GM12801 (cell line): ENCODE measurements at regions not wholly inside any gene's neighbourhood (a gene's known extent, or its start where the extent isn't known, plus 50 kb on each side); places are given as distances from the start of the nearest gene placed in this dataset.

Experiments
- CTCF ChIP-seq: IDR thresholded peaks from one replicate; pipeline ENCODE4 v1.5.1; 2011; ENCODE audit warnings: control low read depth; ENCODE audit not compliant: insufficient read length; ENCODE audit errors: extremely low read depth

- TF ChIP-seq CTCF = no peak
These were observed 346.0 kb upstream of the DLGAP1 start for GRCh38 chr18:4801151-4801550.

- no peak for TF ChIP-seq CTCF
These were observed 342.0 kb upstream of the DLGAP1 start for GRCh38 chr18:4797002-4797685.

GRCh38 chr18:4789506-4789905 lies 334.4 kb upstream of the DLGAP1 start:
- TF ChIP-seq CTCF = no peak

- TF ChIP-seq CTCF = no peak
These were observed 326.8 kb upstream of the DLGAP1 start for GRCh38 chr18:4781873-4782272.

- TF ChIP-seq CTCF = no peak
These were observed 310.3 kb upstream of the DLGAP1 start for GRCh38 chr18:4765401-4765800.

- no peak for TF ChIP-seq CTCF
These were observed 307.2 kb upstream of the DLGAP1 start for GRCh38 chr18:4762330-4762729.

- no peak for TF ChIP-seq CTCF
These were observed 303.9 kb upstream of the DLGAP1 start for GRCh38 chr18:4758980-4759379.

- no peak for TF ChIP-seq CTCF
These were observed 300.7 kb upstream of the DLGAP1 start for GRCh38 chr18:4755848-4756247.
